GM19395 (cell line): ENCODE measurements at regions not wholly inside any gene's neighbourhood (a gene's known extent, or its start where the extent isn't known, plus 50 kb on each side); places are given as distances from the start of the nearest gene placed in this dataset.

Experiments
- ATAC-seq: cut with Tn5 transposase; IDR thresholded peaks from one replicate; pipeline ENCODE4 v1.9.1; 2021; ENCODE audit warnings: mild to moderate bottlenecking, moderate library complexity; ENCODE audit not compliant: unreplicated experiment

DNA sequence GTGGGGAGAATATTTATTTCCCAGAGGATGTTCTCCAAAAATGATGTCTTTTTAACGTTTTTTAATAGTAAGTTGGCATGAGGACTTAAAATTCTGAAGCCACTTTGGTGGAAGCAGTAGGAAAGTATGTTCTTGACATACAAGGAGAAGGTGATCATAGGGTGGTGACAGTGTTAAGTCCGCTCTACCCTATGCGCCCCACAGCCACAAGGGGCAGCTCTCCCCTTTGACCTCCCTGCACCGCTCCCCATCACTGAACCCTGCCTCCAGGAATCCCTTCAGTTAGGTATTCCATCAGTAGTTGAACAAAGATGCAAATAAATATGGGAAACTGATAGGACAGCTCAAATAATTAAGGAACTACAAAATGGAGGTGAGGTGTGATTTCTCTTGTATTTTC lies 111.4 kb downstream of the PLEKHG1 start:
- ATAC-seq: no peak

DNA sequence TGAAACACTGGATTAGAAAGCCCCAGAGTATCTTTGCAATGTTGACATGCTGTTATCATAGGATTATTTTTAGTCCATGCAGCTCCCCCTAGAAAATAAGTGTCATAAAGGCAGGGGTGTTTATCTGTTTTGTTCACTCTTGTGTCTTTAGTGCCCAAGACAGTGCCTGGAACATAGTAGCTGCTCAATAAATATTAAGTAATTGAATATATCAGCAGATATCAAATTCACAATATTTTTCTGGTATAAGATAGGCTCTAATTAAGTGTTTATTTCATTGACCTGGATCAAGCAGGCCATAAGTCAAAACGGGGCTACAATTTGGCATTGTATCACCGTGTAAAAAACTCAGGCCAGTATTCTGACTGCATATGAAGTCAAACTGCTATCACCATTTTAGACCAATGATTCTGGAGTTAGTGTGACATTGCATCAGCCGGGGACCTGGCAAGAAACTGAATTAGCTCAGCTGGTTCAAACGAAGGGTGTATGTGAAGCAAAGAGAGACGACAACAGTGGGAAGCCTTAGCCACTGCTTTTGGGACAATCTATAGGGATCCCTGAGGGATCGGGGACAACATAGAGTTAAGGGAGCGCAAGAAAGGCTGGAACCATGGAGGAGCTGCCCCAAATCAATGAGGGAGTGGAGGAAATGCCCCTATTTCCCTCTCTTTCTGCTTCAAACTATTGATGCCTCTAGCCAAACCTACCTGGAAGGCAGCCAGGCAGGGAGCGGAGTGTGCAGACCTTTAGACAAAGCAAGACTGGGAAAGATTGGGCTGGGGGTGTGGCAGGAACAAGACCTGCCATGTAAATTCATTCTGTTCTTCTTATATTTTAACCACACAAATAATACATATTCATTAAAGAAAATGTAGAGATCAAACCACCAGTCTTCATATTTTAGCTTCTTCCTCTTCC lies 112.2 kb downstream of the PLEKHG1 start:
- ATAC-seq: no peak

DNA sequence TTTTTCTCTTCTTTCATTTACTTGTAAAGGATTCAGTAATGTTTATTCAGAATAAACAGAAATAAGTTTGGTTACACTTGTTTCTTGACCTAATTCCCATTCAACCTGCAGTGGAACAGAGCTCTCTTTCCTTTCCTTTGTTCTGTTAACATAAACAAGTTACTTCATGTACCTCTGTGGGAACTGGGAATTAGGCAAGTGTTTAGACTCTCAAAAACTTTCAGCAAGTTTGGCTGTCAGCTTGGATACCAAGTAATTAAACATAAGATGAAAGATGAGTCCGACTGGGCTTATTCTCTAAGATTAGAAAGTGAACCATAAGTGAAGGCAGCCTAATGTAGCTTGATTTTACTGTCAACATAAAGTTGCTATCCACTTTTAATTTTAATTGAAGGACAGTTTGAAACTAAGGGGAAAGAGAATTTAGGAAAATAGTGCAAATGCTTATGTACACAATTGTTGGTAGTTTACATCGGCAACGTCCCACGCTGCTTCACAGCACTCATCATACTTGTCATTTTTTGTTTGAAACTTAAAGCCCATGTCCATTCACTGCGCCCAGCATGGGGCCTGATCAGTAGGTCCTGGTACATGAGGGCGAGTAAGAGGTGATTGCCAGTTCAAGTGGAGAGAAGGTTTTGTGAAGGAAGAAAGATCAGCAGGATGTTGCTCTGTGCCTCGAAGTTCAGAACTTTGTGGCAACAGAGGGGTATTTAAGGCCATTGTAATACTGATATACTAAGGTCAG lies 113.0 kb downstream of the PLEKHG1 start:
- ATAC-seq: no peak

DNA sequence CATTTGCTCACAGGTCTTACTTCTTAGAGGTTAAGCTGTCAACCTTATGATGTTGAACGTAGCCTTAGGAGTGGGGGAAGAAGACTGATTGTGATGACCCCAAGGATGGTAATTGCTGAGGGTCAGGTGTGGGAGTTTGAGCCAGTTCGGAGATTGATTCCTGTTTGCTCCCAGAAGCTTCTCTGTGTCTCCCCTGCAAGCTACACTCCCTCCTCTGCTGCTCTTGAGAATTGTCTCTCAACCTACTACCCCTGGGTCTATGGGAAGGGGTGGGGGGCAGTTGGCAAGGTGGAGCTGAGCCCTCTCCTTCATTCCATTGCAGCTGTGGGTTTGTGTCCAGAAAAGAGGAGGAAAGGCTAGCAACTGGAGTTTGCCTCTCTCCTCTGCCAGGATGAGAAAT lies 113.8 kb downstream of the PLEKHG1 start:
- no peak for ATAC-seq

DNA sequence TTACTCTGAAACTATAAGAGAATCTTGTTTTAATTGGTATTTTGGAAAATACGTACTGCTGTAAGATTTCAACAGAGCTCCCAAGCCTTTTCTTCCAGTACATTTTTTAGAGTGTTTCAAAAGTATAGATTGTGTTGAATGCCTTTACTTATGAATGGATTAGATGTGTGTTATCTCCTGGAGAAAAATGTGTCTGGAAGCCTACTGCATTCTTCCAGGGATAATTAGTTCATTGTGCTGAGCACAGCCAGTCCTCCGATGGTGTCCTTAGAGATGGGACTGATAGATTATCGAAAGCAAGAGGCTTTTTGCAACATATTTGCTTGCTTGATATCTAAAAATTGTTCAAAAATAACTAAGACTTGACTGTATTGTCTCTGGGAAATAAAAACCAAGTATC lies 114.2 kb downstream of the PLEKHG1 start:
- ATAC-seq: no peak

DNA sequence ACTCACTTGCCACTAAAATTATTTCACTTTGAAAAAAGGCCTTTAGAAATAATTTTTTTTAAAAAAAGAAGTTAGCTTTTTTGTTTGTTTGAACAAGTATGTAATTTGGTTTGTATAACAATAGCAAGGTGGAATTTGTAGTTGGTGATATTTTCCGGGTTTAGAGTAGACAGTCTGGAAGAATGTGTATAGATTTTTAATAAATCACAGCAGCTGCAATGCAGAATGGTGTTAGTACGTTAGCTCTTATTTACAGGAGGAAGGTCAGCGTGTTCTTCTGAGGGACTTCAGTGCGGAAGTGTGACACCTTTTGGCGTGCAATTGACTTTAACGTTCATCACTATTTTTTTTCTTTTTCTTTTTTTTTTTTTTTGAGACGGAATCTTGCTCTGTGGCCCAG lies 115.4 kb downstream of the PLEKHG1 start:
- ATAC-seq: no peak

DNA sequence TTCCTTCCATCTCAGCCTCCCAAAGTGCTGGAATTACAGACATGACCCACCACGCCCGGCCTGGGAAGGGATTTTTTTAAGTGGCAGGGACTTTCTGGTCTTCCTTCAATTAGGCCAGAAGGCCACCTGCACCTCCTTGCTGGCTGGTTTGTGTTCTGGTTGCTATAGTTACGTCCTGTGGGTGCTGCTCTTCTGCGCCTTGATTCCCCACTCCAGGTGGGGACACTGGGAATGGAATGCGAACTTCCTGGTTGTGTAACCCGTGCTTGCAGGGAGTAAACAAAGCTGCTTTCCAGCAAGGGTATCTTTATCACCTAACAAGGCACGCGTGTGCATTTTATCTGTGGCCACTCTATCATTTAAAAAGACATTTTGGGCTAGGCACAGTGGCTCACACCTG lies 117.7 kb downstream of the PLEKHG1 start:
- ATAC-seq: no peak

DNA sequence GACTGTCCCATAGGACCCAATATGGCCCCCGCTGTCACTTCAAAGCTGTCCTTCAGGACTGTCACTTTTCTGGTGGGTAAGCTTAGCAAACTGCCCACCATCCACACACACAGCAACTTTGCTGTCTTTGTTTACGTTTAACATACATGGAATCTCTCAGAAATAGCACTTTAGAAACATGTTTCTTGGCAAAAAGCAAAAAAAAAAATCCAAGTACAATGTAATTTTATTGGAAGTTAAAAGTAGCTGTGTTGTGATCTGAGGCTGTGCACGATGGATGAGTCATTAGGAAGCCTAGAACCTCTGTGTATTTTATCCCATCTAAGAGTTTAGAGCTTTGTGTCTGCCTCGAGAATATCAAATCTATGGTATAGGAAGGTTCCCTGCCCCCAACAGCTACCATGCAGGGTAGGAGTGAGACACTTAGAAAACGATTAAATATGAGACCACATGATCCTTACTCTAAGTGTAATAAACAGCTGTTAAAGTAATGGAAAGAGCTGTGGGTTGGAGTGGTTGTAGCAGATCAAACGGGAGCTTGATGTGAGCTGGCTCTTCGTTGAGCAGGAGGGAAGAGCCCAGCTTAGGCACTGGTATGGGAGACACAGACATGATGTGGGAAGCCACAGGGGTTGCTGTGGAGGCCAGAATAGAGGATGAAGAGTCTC lies 119.5 kb downstream of the PLEKHG1 start:
- no peak for ATAC-seq

DNA sequence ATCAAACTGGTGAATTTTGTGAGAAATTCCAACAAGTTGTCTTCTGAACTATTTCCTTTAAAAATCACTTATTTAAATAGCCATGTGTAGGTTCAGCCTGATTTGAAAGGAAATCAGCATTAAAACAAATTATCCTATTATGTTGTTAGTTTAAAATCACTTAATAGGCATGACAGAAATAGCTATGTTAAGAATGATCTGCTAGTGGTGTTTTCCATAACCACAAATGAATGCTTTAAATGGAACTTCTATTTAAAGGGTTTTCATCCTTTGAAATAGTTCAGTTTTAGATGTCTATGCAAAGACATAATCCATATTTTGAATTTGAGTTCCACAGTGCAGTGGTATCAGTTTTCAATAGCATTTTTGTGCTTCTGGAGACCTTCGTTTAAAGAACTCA lies 120.1 kb downstream of the PLEKHG1 start:
- no peak for ATAC-seq

DNA sequence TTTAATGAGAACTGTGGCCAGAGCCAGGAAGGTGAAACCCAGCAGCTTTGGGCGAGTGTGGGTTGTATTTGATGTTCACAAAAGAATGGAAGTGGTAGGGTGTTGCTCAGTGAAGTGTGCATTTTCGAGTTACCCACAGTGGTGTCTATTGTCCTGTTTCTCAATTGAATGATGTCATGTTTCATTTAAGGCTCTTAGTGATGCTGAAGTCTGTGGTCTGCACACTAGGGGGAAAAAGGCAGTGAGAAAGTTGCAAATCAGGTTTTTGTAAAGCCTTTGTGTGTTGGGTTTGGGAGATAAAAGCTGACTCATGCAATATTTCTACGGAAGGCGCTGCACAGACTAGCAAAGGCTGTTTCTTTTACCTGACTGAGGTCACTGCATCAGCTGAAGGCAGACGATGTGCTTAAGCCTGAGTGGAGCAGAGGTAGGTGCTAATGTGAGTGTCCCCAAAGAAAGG lies 121.1 kb downstream of the PLEKHG1 start:
- ATAC-seq: peak; percentile 100

DNA sequence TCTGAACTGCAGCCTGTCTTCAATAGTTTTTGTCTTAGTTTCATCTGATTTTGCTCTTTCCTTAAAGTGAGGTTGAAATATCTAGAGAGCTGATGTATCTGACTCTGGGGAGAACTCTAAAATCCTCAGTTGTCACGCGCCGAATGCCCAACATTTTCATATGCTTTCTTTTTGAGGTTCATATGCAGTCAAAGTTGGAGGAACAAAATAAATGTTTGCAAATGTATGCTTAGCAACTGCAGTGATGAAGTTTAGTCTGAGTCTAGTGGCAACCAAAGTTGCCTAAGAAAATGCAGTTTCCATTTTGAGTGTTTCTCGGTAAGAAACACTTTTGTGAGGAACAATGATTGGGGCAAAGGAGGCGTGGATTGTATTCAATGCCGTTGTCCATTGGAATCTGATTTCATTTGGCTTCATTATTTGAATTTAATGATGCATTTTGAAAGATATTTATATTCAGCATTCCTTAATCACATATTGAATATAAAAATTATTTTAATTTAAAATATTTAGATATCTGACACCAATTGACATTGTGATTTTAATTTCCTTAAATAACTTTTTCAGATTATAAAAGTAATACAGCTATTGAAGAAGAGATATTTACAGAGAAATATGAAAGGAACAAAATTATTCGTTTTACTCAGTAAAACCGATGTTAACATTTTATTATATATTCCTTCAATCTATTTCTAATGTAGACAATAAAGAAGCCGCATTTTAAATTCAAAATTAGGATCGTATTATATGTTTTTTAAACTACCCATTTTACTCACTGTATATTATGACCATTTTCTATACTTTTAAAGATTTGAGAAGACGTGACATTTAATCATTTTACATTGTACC lies 122.0 kb downstream of the PLEKHG1 start:
- ATAC-seq: no peak

DNA sequence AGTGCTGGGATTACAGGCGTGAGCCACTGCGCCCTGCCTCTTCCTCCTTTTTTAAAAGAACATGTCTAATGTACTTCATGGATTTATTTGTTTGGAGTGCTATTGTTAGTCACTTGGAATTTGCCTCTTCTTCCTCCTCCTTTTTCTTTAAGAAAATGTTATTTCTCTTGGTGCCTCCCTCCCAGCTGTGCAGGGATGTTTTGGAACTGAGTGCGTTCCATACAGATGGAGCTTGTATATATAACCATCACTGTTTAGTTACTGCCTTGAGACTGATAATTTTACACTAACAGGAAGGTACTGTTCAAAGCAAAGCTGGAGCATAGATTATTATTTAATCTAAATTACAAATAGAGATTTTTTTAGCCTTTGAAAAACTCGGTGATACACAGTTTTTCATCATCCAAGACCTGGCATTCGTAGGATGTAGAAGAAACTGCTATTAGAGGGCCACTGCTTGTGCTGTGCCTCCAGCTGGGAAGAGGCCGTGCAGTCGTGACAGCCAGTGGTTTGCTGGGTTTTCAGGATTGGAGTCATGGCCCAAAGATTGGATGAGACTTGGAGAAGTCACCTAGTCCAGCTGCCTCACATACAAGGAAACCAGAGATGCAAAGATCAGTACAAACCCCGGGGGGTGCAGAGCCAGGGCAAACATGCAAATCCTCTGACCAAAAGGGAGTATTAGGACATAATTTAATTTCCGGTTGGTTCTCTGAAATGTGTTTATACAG lies 123.1 kb downstream of the PLEKHG1 start:
- no peak for ATAC-seq

DNA sequence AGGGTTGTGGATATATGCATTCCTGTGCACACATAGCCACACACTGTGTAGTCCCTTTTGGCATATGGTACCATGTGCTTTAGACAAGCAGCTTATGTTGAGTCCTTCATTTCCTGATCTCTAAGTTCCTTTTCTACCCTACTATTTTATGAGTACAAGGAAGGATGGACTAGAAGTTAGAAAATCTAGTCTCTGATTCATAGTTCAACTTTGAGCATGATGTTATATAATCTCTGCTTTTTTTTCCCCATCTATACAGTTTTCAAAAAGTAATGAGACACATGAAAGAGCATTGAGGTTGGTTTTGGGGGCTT lies 123.6 kb downstream of the PLEKHG1 start:
- ATAC-seq: no peak

DNA sequence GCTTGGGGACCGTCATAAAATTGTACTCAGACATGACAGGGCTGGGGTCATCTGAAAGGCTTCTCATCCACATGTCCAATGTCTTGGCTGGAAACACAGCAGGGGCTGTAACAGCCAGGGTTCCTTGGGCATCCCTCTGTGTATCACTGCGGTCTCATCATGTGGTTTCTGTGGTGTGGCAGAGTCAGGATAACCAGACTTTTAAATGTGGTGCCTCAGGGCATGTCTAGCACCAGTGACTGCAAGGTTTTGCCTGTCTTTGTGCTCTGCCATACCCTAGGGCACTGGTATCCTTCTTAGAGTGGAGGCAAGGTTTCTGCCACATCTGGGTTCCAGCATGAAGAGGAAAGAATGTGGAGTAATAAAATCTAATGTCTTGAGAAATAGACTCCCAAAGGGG lies 124.2 kb downstream of the PLEKHG1 start:
- no peak for ATAC-seq

DNA sequence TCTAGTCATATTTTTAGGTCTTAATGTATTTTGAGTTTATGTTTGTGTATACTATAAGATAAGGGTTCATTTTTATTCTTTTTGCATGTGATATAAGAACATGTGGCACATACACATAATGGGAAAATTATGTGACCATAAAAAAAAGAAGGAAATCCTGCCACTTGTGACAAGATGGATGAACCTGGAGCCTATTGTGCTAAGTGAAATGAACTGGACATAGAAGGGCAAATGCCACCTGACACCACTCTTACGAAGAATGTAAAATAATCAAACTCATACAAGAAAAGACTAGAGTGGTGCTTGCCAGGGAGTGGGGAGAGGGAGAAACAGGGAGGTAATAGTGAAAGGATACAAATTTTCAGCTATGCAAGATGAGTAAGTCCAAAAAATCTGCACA lies 126.1 kb downstream of the PLEKHG1 start:
- no peak for ATAC-seq

DNA sequence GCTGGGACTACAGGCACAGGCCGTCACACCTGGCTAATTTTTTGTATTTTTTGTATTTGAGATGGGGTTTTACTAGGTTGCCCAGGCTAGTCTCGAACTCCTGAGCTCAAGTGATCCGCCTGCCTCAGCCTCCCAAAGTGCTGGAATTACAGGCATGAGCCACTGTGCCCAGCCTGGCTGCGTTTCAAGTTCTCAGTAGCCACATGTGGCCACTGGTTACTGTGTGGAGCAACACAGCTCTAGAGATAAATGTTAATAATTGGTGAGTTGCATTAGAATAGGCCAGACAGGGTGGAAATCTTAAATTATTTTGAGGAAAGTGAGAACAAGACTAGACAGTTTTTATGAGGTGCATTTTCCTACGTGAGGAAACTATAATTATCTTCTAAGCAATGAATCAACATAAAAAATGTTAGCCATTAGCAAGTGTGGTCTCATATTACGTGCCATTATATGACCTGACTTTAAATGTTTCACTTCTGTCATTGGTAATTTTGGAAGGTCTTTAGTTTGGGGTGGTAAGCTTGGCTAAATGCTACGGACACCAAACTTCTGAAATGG lies 129.6 kb downstream of the PLEKHG1 start:
- ATAC-seq: no peak

DNA sequence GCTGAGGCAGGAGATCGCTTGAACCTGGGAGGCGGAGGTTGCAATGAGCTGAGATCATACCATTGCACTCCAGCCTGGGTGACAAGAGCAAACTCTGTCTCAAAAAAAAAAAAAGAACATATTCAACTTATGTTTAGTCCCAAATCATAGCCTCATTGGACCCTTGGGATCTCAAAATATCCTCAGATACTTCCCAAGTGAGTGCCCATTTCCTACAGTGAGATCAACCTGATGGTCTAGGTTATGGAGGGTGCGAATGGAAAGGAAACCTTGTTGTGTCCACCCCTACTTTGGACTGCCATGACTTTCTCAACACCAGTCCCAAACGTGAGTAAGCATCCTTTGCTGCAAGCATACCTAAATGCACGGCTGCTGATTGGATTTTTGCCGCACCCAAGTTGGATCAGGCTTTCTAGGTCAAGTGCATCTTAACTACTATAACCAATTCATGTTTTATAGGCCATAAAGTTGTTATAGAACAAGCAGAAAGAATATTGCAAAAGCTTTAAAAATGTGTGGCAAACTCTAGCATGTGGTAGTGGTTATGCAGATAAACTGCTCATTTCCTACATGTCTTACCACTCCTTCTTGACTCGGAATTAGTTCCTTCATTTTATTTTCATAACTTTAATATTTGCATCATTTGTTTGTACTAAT lies 131.2 kb downstream of the PLEKHG1 start:
- no peak for ATAC-seq

DNA sequence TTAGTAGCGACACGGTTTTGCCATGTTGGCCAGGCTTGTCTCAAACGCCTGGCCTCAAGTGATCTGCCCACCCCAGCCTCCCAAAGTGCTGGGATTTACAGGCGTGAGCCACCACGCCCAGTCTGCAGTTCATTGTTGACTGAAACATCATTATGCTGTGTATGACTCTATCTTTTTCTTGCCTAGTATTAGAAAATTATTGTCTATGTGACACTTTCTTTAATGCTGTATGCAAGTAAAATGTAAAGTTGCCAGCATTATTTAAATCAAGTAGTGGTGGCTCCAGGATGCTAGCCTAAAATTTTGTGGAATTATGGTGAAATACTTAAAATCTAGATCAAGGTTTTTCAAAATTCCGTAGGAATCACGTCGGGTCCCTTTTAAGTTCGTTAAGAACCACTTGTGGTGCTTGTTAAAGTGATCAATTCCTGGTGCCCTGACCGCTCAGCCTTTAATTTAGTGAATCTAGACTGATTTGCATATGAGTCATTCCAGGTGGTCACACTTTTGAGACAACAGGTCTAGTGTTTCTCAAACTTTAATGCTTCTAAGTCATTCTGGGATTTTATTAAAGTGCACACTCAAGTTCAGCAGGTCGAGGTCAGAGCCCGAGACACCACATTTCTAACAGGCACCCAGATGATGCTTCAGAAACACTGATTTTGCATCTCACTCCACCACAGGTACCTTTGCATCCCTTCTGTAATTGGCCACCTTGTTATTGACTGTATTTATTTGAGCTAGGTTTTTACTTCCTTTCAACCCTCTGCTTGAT lies 132.6 kb upstream of the MTHFD1L start:
- peak; percentile 62 for ATAC-seq

DNA sequence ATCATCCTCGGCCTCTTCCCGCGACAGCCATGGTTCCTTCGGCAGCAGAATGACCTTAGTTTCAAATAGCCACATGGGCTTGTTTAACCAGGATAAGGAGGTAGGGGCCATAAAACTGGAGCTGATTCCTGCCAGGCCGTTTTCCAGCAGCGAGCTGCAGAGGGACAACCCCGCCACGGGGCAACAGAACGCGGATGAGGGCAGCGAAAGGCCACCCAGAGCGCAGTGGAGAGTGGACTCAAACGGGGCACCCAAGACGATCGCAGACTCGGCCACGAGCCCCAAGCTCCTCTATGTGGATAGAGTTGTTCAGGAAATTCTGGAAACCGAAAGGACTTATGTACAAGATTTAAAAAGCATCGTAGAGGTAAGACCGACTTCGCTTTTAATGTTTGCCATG lies 131.8 kb upstream of the MTHFD1L start:
- ATAC-seq: no peak
